B cell (primary cell): ENCODE measurements at regions not wholly inside any gene's neighbourhood (a gene's known extent, or its start where the extent isn't known, plus 50 kb on each side); places are given as distances from the start of the nearest gene placed in this dataset.

Experiments
- CTCF ChIP-seq: fragments of 200-600 bp; IDR thresholded peaks from one replicate; pipeline ENCODE4 v1.8.0; 2022; ENCODE audit warnings: antibody characterized with exemption, mild to moderate bottlenecking
- EZH2 ChIP-seq: IDR thresholded peaks from 2 replicates; pipeline ENCODE4 v1.6.1; 2012; ENCODE audit warnings: borderline replicate concordance, low read depth, mild to moderate bottlenecking, moderate library complexity, low read length; ENCODE audit not compliant: insufficient read depth, poor library complexity, severe bottlenecking

- TF ChIP-seq CTCF (no peak), EZH2 (no peak)
These were observed 427.7 kb upstream of the SULF2 start for GRCh38 chr20:48212806-48213509.
